Chondrocyte (in vitro differentiated cells): ENCODE measurements at regions not wholly inside any gene's neighbourhood (a gene's known extent, or its start where the extent isn't known, plus 50 kb on each side); places are given as distances from the start of the nearest gene placed in this dataset.
"Not testable (repeated sequence)": the region's sequence is repeated elsewhere in the genome, so short reads cannot be mapped to it uniquely, and the experiment has no call there.

Experiments used
- DNase-seq: peaks from one replicate; pipeline ENCODE4 v3.0.0; 2021; ENCODE audit warnings: mixed read lengths, low spot score
- H3K27ac Mint-ChIP-seq: one replicate; pipeline ENCODE4 v1.8.0; 2021; ENCODE audit warnings: mild to moderate bottlenecking, moderate library complexity, mixed read lengths; ENCODE audit not compliant: unreplicated experiment
- H3K27me3 Mint-ChIP-seq: 2 replicates; pipeline ENCODE4 v1.8.0; 2021; ENCODE audit warnings: low read depth, mixed read lengths
- H3K36me3 Mint-ChIP-seq: 2 replicates; pipeline ENCODE4 v1.8.0; 2021; ENCODE audit warnings: low read depth, mixed read lengths
- H3K4me1 Mint-ChIP-seq: 2 replicates; pipeline ENCODE4 v1.8.0; 2021; ENCODE audit warnings: low read depth, mild to moderate bottlenecking, mixed read lengths
- H3K4me3 Mint-ChIP-seq: one replicate; pipeline ENCODE4 v1.8.0; 2021; ENCODE audit warnings: mild to moderate bottlenecking, moderate library complexity, mixed read lengths; ENCODE audit not compliant: unreplicated experiment
- H3K9me3 Mint-ChIP-seq: 2 replicates; pipeline ENCODE4 v1.8.0; 2021; ENCODE audit warnings: low read depth, mixed read lengths
- TF ChIP-seq, protein P1 (sequence below): fragments of 200-600 bp; sonication (generic); IDR thresholded peaks from 2 replicates; pipeline ENCODE4 v1.5.0; 2021; ENCODE audit warnings: antibody characterized with exemption, mild to moderate bottlenecking, moderate library complexity

DNA sequence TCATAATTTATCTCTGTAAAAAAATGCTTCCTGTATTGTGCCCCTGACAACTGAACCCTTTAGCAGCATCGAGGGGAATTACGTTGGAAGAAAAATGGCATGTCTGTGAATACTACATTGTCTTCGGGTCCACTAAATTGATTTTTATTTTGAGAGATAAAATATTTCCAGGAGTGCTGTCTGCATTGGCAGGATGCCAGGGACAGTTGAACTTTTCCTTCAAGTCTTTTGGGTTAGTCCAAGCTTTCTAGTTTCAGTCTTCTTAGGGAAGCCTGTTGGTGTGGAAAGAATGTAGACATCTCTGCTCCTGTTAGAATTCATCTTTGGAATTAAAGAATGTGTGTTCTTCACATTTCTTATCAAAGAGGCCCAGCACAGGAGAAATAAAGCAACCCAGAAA, 557.9 kb downstream of the TMEM114 start:
- peaks cover 37% of the 10 kb centered on the region for H3K9me3 Mint-ChIP-seq
- no peaks in the 10 kb centered on the region for H3K4me1 Mint-ChIP-seq
- H3K36me3 Mint-ChIP-seq, result no peaks in the 10 kb centered on the region
- H3K27me3 Mint-ChIP-seq, result no peaks in the 10 kb centered on the region
- no peak overlapping the region for H3K4me3 Mint-ChIP-seq
- TF ChIP-seq, protein P1, sequence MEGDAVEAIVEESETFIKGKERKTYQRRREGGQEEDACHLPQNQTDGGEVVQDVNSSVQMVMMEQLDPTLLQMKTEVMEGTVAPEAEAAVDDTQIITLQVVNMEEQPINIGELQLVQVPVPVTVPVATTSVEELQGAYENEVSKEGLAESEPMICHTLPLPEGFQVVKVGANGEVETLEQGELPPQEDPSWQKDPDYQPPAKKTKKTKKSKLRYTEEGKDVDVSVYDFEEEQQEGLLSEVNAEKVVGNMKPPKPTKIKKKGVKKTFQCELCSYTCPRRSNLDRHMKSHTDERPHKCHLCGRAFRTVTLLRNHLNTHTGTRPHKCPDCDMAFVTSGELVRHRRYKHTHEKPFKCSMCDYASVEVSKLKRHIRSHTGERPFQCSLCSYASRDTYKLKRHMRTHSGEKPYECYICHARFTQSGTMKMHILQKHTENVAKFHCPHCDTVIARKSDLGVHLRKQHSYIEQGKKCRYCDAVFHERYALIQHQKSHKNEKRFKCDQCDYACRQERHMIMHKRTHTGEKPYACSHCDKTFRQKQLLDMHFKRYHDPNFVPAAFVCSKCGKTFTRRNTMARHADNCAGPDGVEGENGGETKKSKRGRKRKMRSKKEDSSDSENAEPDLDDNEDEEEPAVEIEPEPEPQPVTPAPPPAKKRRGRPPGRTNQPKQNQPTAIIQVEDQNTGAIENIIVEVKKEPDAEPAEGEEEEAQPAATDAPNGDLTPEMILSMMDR, result no peak
- no peak overlapping the region for H3K27ac Mint-ChIP-seq
- no peak for DNase-seq

DNA sequence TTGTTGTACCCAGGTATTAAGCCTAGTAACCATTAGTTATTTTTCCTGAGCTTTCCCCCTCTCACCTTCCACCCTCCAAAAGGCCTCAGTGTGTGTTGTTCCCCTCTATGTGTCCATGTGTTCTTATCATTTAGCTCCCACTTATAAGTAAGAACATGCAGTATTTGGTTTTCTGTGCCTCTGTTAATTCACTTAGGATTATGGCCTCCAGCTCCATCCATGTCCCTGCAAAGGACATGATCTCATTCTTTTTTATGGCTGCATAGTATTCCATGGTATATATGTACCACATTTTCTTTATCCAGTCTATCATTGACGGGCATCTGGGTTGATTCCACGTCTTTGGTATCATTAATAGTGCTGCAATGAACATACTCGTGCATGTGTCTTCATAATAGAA, 560.3 kb downstream of the TMEM114 start:
- not testable (repeated sequence) for H3K4me1 Mint-ChIP-seq, H3K27me3 Mint-ChIP-seq, DNase-seq, H3K27ac Mint-ChIP-seq, H3K4me3 Mint-ChIP-seq, H3K36me3 Mint-ChIP-seq
- H3K9me3 Mint-ChIP-seq, result peaks cover 43% of the 10 kb centered on the region

DNA sequence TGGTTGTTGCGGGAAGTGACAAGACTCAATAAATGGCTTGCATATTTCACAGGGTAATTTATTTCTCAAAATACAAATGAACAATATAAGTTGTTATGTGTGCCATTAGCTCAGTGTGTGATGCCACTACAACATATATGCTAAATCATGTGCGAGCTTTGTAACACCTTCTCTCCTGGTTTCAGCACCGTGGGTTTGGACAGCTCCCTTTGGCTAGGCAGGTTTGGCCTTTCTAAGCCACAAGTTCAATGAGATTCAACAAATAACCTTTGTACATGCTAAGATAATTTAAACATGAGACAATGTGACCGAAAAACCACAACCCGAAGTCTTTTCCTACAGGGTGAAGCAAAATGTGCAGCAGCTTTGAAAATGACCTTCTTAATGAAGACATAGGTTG, 563.9 kb downstream of the TMEM114 start:
- no peaks in the 10 kb centered on the region for H3K36me3 Mint-ChIP-seq
- no peaks in the 10 kb centered on the region for H3K4me1 Mint-ChIP-seq
- H3K4me3 Mint-ChIP-seq, result no peak overlapping the region
- no peaks in the 10 kb centered on the region for H3K27me3 Mint-ChIP-seq
- DNase-seq, result no peak
- peaks cover 42% of the 10 kb centered on the region for H3K9me3 Mint-ChIP-seq
- TF ChIP-seq, protein P1, result no peak
- H3K27ac Mint-ChIP-seq, result no peak overlapping the region

DNA sequence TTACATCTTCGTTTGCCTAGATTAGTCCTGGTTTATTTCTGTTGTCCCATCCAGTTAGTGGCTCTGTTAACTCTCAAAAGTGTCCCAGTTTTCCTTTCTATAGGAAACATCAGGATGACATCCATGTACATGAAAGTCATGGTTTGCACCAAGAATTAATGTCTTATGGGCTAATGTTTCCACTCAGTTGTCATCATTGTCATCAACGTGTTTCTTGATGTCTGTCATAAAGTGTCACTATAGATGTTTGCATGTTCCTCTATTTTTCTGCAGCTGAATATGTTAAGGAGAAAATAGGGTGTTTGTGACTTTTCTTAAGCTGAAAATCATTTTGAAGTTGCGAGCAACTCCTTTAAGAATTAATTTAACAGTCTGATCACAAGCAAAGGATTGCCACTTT, 567.0 kb downstream of the TMEM114 start:
- Mint-ChIP-seq H3K4me1 (no peaks in the 10 kb centered on the region), H3K27ac (no peak overlapping the region), H3K4me3 (no peak overlapping the region), H3K36me3 (no peaks in the 10 kb centered on the region), H3K27me3 (no peaks in the 10 kb centered on the region), H3K9me3 (peaks cover 23% of the 10 kb centered on the region)
- TF ChIP-seq, protein P1, result no peak
- no peak for DNase-seq

DNA sequence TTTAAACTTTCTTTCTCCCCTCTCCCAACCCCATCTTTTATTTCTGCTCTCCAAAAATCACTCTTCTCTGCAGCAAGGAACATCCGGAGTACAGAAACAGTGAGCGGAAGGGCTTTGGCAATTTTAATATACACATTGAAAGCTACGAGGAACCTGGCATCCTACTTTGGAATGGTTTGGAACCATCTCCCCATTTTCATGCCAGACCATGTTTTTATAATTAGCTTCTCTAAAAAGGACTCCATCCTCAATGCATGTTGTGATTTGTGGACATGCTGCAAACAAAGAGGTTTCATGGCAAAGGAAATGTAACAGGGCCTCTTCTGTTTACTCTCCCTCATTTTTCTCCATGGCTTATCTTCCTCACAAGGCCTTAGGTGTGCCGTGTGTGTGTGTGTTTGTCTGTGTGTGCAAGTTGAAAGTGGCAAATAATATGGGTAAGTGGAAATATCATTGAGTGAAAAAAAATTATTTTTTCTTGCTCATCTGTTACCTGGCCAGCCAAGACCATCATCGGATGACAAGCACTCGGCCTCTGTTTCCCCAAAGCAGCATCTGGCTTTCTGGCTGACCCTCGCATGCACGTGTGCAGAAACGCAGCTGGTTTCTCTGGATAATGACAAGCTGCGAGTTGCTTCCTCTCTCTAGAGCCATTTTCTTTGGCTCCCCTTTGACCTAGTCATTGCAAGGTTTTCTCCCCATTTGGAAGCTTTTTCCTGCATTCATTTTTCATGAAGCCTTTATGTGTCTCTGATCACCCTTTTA, 585.0 kb downstream of the TMEM114 start:
- DNase-seq, result no peak
- Mint-ChIP-seq H3K27me3 (no peaks in the 10 kb centered on the region), H3K4me3 (no peak overlapping the region), H3K27ac (no peak overlapping the region), H3K36me3 (no peaks in the 10 kb centered on the region), H3K9me3 (peaks cover 51% of the 10 kb centered on the region), H3K4me1 (no peaks in the 10 kb centered on the region)
- TF ChIP-seq, protein P1, result no peak
